Dedifferentiated amniotic fluid mesenchymal stem cell (primary cell): ENCODE measurements at regions not wholly inside any gene's neighbourhood (a gene's known extent, or its start where the extent isn't known, plus 50 kb on each side); places are given as distances from the start of the nearest gene placed in this dataset.
"Not testable (repeated sequence)": the region's sequence is repeated elsewhere in the genome, so short reads cannot be mapped to it uniquely, and the experiment has no call there.

Experiments used
- DNase-seq: peaks from one replicate; pipeline ENCODE4 v3.0.0-alpha.2; 2016; ENCODE audit errors: extremely low spot score

GRCh38 chr18:34352385-34353163 lies 127.9 kb upstream of the NOL4 start:
- no peak for DNase-seq

- no peak for DNase-seq
These were observed 129.6 kb upstream of the NOL4 start for GRCh38 chr18:34354351-34354750.

- DNase-seq: no peak
These were observed 133.3 kb upstream of the NOL4 start for GRCh38 chr18:34357944-34358580.

- no peak for DNase-seq
These were observed 134.2 kb upstream of the NOL4 start for GRCh38 chr18:34358923-34359322.

GRCh38 chr18:34364699-34365098 lies 140.0 kb upstream of the NOL4 start:
- DNase-seq: no peak

- no peak for DNase-seq
These were observed 146.1 kb upstream of the NOL4 start for GRCh38 chr18:34370704-34371395.

GRCh38 chr18:34380326-34380725 lies 155.6 kb upstream of the NOL4 start:
- DNase-seq: no peak

- DNase-seq: no peak
These were observed 160.6 kb upstream of the NOL4 start for GRCh38 chr18:34385311-34385710.

GRCh38 chr18:34386803-34387202 lies 162.1 kb upstream of the NOL4 start:
- DNase-seq: no peak

- no peak for DNase-seq
These were observed 172.7 kb upstream of the NOL4 start for GRCh38 chr18:34397286-34397896.

- no peak for DNase-seq
These were observed 175.2 kb upstream of the NOL4 start for GRCh38 chr18:34399892-34400291.

- DNase-seq: no peak
These were observed 176.1 kb upstream of the NOL4 start for GRCh38 chr18:34400834-34401233.

GRCh38 chr18:34401775-34402174 lies 177.1 kb upstream of the NOL4 start:
- no peak for DNase-seq

GRCh38 chr18:34407471-34407870 lies 182.8 kb upstream of the NOL4 start:
- DNase-seq: not testable (repeated sequence)

- no peak for DNase-seq
These were observed 187.2 kb upstream of the NOL4 start for GRCh38 chr18:34411952-34412351.

GRCh38 chr18:34431042-34431441 lies 206.3 kb upstream of the NOL4 start:
- no peak for DNase-seq

GRCh38 chr18:34444622-34445021 lies 219.9 kb upstream of the NOL4 start:
- DNase-seq: no peak

- no peak for DNase-seq
These were observed 223.9 kb upstream of the NOL4 start for GRCh38 chr18:34448662-34449061.

GRCh38 chr18:34457761-34458160 lies 233.0 kb upstream of the NOL4 start:
- no peak for DNase-seq

GRCh38 chr18:34458410-34458977 lies 233.8 kb upstream of the NOL4 start:
- no peak for DNase-seq

GRCh38 chr18:34461266-34461665 lies 236.6 kb upstream of the NOL4 start:
- DNase-seq: no peak

GRCh38 chr18:34467058-34467457 lies 242.3 kb upstream of the NOL4 start:
- DNase-seq: no peak
